ENCODE measurements at regions not wholly inside any gene's neighbourhood (a gene's known extent, or its start where the extent isn't known, plus 50 kb on each side); places are given as distances from the start of the nearest gene placed in this dataset.
"Not testable (repeated sequence)": the region's sequence is repeated elsewhere in the genome, so short reads cannot be mapped to it uniquely, and the experiment has no call there.

DNA sequence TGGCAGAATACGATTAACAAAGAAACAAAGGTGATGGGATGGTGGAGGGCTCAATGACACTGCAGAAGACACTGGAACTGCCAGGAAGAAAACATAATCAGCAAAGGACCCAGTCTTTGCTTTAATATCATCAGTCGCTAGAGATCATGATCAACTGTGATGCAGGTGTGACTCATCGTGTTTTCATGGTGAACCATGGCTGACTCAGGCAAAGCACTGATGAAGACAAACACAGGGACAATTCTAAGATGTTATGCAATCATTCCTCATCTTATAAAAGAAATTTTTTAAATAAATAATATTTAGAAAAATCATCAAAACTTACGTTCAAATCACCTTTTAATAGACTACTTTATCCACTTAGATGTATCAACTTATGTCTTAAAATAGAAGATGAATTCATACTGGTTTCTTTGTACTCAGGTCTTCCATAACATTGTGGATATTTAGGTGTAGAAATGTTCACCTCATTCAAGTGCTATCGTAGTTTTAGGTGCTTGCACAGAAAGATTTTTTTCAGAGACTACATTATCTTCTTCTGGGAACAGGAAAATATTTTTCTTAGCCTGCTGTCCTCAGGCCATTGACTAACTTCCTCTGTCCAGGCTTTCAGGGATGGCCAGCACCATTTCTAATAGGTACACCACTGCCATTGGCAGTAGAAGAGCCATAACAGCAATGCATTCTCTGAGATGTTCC is 673.4 kb upstream of the MEF2C start:
- no peak for TF ChIP-seq JUND (IDR thresholded peaks at IDR 0.05; ENCODE audit: low read depth)
- no peak for DNase-seq (ENCODE audit: low read depth in 1 of 2, low spot score in 1 of 2)
- in situ Hi-C loops (cut with HindIII; ENCODE audit: low pct_unique_long_range_greater_than_20kb, low sequenced_read_pairs) = no loop called here

DNA sequence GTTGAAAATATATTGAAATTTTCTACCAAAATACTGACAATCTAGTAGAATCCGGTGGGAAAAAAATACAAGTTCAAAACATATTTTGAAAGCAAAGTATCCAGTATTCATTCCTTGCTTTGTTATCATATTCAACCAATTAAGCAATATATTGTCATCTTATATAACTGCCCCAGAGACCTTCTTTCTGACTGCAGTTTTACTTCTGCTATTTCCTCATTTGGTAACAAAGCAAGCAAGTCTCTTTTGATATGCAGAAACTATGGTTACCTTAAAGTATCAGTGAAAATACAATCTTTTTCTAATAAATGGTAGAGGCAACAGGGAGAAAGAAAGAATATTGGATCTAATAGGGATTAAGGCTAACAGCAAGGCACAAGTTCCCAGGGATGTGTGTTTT is 663.7 kb upstream of the MEF2C start:
- DNase-seq (ENCODE audit: low read depth in 1 of 2, low spot score in 1 of 2) = no peak
- in situ Hi-C loops (cut with HindIII; ENCODE audit: low pct_unique_long_range_greater_than_20kb, low sequenced_read_pairs) = no loop called here
- TF ChIP-seq JUND (IDR thresholded peaks at IDR 0.05; ENCODE audit: low read depth) = no peak

- DNase-seq (ENCODE audit: low read depth in 1 of 2, low spot score in 1 of 2) = no peak
- in situ Hi-C loops (cut with HindIII; ENCODE audit: low pct_unique_long_range_greater_than_20kb, low sequenced_read_pairs) = no loop called here
- TF ChIP-seq JUND (IDR thresholded peaks at IDR 0.05; ENCODE audit: low read depth) = no peak
These were observed 662.6 kb upstream of the MEF2C start for GRCh38 chr5:89545626-89546025.

DNA sequence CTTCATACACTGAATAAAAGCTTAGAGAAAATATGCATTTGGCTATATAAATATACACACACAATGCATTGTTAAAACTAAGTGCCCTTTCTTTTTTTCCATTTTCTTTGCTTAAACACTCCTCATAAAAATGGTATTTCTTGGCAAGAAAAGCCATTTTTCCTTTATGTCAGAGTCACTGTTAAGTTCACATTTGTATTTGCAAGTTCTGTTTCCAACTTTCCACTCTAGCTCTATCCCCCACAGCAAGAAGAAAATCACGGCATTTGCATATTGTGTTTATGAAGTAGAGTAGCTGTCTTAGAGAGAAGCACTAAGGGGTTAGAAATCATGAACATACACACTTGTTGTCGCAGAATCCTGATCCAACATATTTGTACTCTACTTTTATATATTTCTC is 662.1 kb upstream of the MEF2C start:
- no peak for DNase-seq (ENCODE audit: low read depth in 1 of 2, low spot score in 1 of 2)
- in situ Hi-C loops (cut with HindIII; ENCODE audit: low pct_unique_long_range_greater_than_20kb, low sequenced_read_pairs) = no loop called here
- TF ChIP-seq JUND (IDR thresholded peaks at IDR 0.05; ENCODE audit: low read depth) = no peak

- TF ChIP-seq JUND (IDR thresholded peaks at IDR 0.05; ENCODE audit: low read depth) = no peak
- no peak for DNase-seq (ENCODE audit: low read depth in 1 of 2, low spot score in 1 of 2)
- in situ Hi-C loops (cut with HindIII; ENCODE audit: low pct_unique_long_range_greater_than_20kb, low sequenced_read_pairs) = no loop called here
These were observed 659.8 kb upstream of the MEF2C start for GRCh38 chr5:89542736-89543135.

GRCh38 chr5:89537800-89538199 is 654.8 kb upstream of the MEF2C start:
- no peak for TF ChIP-seq JUND (IDR thresholded peaks at IDR 0.05; ENCODE audit: low read depth)
- in situ Hi-C loops (cut with HindIII; ENCODE audit: low pct_unique_long_range_greater_than_20kb, low sequenced_read_pairs) = no loop called here
- no peak for DNase-seq (ENCODE audit: low read depth in 1 of 2, low spot score in 1 of 2)

- no peak for TF ChIP-seq JUND (IDR thresholded peaks at IDR 0.05; ENCODE audit: low read depth)
- no peak for DNase-seq (ENCODE audit: low read depth in 1 of 2, low spot score in 1 of 2)
- in situ Hi-C loops (cut with HindIII; ENCODE audit: low pct_unique_long_range_greater_than_20kb, low sequenced_read_pairs) = no loop called here
These were observed 653.0 kb upstream of the MEF2C start for GRCh38 chr5:89536020-89536419.

DNA sequence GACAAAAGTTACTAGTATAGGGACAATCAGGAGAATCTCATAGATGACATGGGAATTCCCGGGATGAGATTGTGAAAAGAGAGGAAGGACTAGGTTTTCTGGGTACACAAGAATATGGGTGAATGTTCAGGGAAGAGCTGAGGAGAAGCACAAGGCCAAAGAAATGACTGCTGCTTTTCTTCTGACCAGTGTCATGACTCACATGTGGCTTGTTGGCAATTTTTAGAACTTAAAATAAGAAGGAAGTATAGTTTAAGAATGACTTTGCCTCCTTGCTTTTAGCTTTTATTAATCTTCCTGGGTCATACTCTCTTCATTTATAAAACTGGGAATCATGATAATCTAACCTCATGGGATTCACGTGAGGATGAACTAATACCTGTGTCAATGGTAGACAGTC is 652.4 kb upstream of the MEF2C start:
- no peak for TF ChIP-seq JUND (IDR thresholded peaks at IDR 0.05; ENCODE audit: low read depth)
- no peak for DNase-seq (ENCODE audit: low read depth in 1 of 2, low spot score in 1 of 2)
- in situ Hi-C loops (cut with HindIII; ENCODE audit: low pct_unique_long_range_greater_than_20kb, low sequenced_read_pairs) = no loop called here

DNA sequence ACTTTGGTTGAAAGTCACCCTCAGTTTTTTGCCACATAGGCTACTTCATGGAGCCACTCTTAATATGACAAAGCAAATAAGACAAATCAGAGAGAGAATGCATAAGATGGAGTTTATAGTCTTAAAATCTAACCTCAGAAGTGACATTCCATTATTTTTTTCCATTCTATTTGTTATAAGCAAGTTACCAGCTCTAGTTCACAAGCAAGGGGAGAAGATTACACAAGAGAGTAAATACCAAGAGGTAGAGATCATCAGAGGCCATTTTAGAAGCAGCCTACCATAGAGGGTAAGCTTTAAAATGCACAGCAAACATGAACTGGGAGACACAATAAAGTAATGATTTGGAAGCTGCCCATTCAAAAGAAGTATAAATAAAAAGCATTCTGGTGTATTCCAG is 651.3 kb upstream of the MEF2C start:
- in situ Hi-C loops (cut with HindIII; ENCODE audit: low pct_unique_long_range_greater_than_20kb, low sequenced_read_pairs) = no loop called here
- no peak for DNase-seq (ENCODE audit: low read depth in 1 of 2, low spot score in 1 of 2)
- no peak for TF ChIP-seq JUND (IDR thresholded peaks at IDR 0.05; ENCODE audit: low read depth)

- no peak for TF ChIP-seq JUND (IDR thresholded peaks at IDR 0.05; ENCODE audit: low read depth)
- no peak for DNase-seq (ENCODE audit: low read depth in 1 of 2, low spot score in 1 of 2)
- in situ Hi-C loops (cut with HindIII; ENCODE audit: low pct_unique_long_range_greater_than_20kb, low sequenced_read_pairs) = no loop called here
These were observed 641.8 kb upstream of the MEF2C start for GRCh38 chr5:89524785-89525184.

- in situ Hi-C loops (cut with HindIII; ENCODE audit: low pct_unique_long_range_greater_than_20kb, low sequenced_read_pairs) = not testable (repeated sequence)
These were observed 640.9 kb upstream of the MEF2C start for GRCh38 chr5:89523867-89524266.

GRCh38 chr5:89520771-89521170 is 637.8 kb upstream of the MEF2C start:
- no peak for TF ChIP-seq JUND (IDR thresholded peaks at IDR 0.05; ENCODE audit: low read depth)
- in situ Hi-C loops (cut with HindIII; ENCODE audit: low pct_unique_long_range_greater_than_20kb, low sequenced_read_pairs) = no loop called here
- DNase-seq (ENCODE audit: low read depth in 1 of 2, low spot score in 1 of 2) = no peak

More at GRCh38 chr5:89523867-89524266, 640.9 kb upstream of the MEF2C start:
- not testable (repeated sequence) for DNase-seq (ENCODE audit: low read depth in 1 of 2, low spot score in 1 of 2)

GRCh38 chr5:89513299-89514044 is 630.5 kb upstream of the MEF2C start:
- TF ChIP-seq JUND (IDR thresholded peaks at IDR 0.05; ENCODE audit: low read depth) = no peak
- in situ Hi-C loops (cut with HindIII; ENCODE audit: low pct_unique_long_range_greater_than_20kb, low sequenced_read_pairs) = no loop called here
- no peak for DNase-seq (ENCODE audit: low read depth in 1 of 2, low spot score in 1 of 2)

Measured in T47D (cell line).